ENCODE measurements at regions not wholly inside any gene's neighbourhood (a gene's known extent, or its start where the extent isn't known, plus 50 kb on each side); places are given as distances from the start of the nearest gene placed in this dataset.

GRCh38 chr2:159880729-159881128 is 82.7 kb upstream of the CD302 start:
- no peaks in the 10 kb centered on the region for H3K9me2 ChIP-seq (ENCODE audit: insufficient read depth, low read length)
- intact Hi-C loops (cut with micrococcal nuclease; ENCODE audit: unreplicated experiment) = no loop called here
- H3K36me3 ChIP-seq (ENCODE audit: insufficient read depth, low read length) = no peaks in the 10 kb centered on the region
- TF ChIP-seq CTCF (conservative IDR thresholded peaks at IDR 0.05; ENCODE audit: low read length) (no peak), EZH2phosphoT487 (IDR thresholded peaks at IDR 0.05; ENCODE audit: borderline replicate concordance, low read depth, low read length) (no peak)
- H4K20me1 ChIP-seq (ENCODE audit: insufficient read depth, low read length) = no peaks in the 10 kb centered on the region
- H2AFZ ChIP-seq (ENCODE audit: low read length) = no peak overlapping the region
- no peak overlapping the region for H3K4me2 ChIP-seq (ENCODE audit: low read length)
- no TSS peak for BruUV-seq (replicated peaks)
- ChIA-PET CTCF (ENCODE audit: unreplicated experiment) (no interaction called here), POLR2A (no interaction called here)
- DNase-seq (ENCODE audit: low spot score) = no peak
- no peaks in the 10 kb centered on the region for H3K4me1 ChIP-seq (ENCODE audit: insufficient read depth, low read length, poor library complexity, severe bottlenecking)
- H3K79me2 ChIP-seq (ENCODE audit: insufficient read depth, low read depth, low read length) = no peaks in the 10 kb centered on the region
- no peak overlapping the region for H3K27ac ChIP-seq (ENCODE audit: low read depth, low read length, poor library complexity, severe bottlenecking)
- H3K9me3 ChIP-seq (ENCODE audit: low read length) = no peaks in the 10 kb centered on the region
- no peak overlapping the region for H3K4me3 ChIP-seq (ENCODE audit: low read depth, low read length, poor library complexity, severe bottlenecking)

- BruUV-seq (replicated peaks) = no TSS peak
- Histone ChIP-seq H4K20me1 (ENCODE audit: insufficient read depth, low read length) (no peaks in the 10 kb centered on the region), H2AFZ (ENCODE audit: low read length) (no peak overlapping the region), H3K79me2 (ENCODE audit: insufficient read depth, low read depth, low read length) (no peaks in the 10 kb centered on the region), H3K27ac (ENCODE audit: low read depth, low read length, poor library complexity, severe bottlenecking) (no peak overlapping the region), H3K9me2 (ENCODE audit: insufficient read depth, low read length) (no peaks in the 10 kb centered on the region), H3K36me3 (ENCODE audit: insufficient read depth, low read length) (no peaks in the 10 kb centered on the region), H3K9me3 (ENCODE audit: low read length) (no peaks in the 10 kb centered on the region), H3K4me3 (ENCODE audit: low read depth, low read length, poor library complexity, severe bottlenecking) (no peak overlapping the region), H3K4me2 (ENCODE audit: low read length) (no peak overlapping the region), H3K4me1 (ENCODE audit: insufficient read depth, low read length, poor library complexity, severe bottlenecking) (no peaks in the 10 kb centered on the region)
- ChIA-PET POLR2A (no interaction called here), CTCF (ENCODE audit: unreplicated experiment) (no interaction called here)
- TF ChIP-seq CTCF (conservative IDR thresholded peaks at IDR 0.05; ENCODE audit: low read length) (no peak), EZH2phosphoT487 (IDR thresholded peaks at IDR 0.05; ENCODE audit: borderline replicate concordance, low read depth, low read length) (no peak)
- intact Hi-C loops (cut with micrococcal nuclease; ENCODE audit: unreplicated experiment) = no loop called here
- DNase-seq (ENCODE audit: low spot score) = no peak
These were observed 81.1 kb upstream of the CD302 start for GRCh38 chr2:159879051-159879604.

GRCh38 chr2:159875083-159875482 is 77.1 kb upstream of the CD302 start:
- CTCF ChIA-PET (ENCODE audit: unreplicated experiment) = no interaction called here

More at GRCh38 chr2:159875083-159875482, 77.1 kb upstream of the CD302 start:
- Histone ChIP-seq H3K9me3 (ENCODE audit: low read length) (no peaks in the 10 kb centered on the region), H3K27ac (ENCODE audit: low read depth, low read length, poor library complexity, severe bottlenecking) (no peak overlapping the region), H3K4me1 (ENCODE audit: insufficient read depth, low read length, poor library complexity, severe bottlenecking) (no peaks in the 10 kb centered on the region), H2AFZ (ENCODE audit: low read length) (no peak overlapping the region), H3K79me2 (ENCODE audit: insufficient read depth, low read depth, low read length) (no peaks in the 10 kb centered on the region), H3K36me3 (ENCODE audit: insufficient read depth, low read length) (no peaks in the 10 kb centered on the region), H3K9me2 (ENCODE audit: insufficient read depth, low read length) (no peaks in the 10 kb centered on the region), H4K20me1 (ENCODE audit: insufficient read depth, low read length) (no peaks in the 10 kb centered on the region), H3K4me2 (ENCODE audit: low read length) (no peak overlapping the region), H3K4me3 (ENCODE audit: low read depth, low read length, poor library complexity, severe bottlenecking) (no peak overlapping the region)
- no peak for TF ChIP-seq EZH2phosphoT487 (IDR thresholded peaks at IDR 0.05; ENCODE audit: borderline replicate concordance, low read depth, low read length)
- TF ChIP-seq CTCF (conservative IDR thresholded peaks at IDR 0.05; ENCODE audit: low read length) = no peak
- no peak for DNase-seq (ENCODE audit: low spot score)
- intact Hi-C loops (cut with micrococcal nuclease; ENCODE audit: unreplicated experiment) = no loop called here
- POLR2A ChIA-PET = no interaction called here
- BruUV-seq (replicated peaks) = no TSS peak
